ENCODE measurements at regions not wholly inside any gene's neighbourhood (a gene's known extent, or its start where the extent isn't known, plus 50 kb on each side); places are given as distances from the start of the nearest gene placed in this dataset.

DNA sequence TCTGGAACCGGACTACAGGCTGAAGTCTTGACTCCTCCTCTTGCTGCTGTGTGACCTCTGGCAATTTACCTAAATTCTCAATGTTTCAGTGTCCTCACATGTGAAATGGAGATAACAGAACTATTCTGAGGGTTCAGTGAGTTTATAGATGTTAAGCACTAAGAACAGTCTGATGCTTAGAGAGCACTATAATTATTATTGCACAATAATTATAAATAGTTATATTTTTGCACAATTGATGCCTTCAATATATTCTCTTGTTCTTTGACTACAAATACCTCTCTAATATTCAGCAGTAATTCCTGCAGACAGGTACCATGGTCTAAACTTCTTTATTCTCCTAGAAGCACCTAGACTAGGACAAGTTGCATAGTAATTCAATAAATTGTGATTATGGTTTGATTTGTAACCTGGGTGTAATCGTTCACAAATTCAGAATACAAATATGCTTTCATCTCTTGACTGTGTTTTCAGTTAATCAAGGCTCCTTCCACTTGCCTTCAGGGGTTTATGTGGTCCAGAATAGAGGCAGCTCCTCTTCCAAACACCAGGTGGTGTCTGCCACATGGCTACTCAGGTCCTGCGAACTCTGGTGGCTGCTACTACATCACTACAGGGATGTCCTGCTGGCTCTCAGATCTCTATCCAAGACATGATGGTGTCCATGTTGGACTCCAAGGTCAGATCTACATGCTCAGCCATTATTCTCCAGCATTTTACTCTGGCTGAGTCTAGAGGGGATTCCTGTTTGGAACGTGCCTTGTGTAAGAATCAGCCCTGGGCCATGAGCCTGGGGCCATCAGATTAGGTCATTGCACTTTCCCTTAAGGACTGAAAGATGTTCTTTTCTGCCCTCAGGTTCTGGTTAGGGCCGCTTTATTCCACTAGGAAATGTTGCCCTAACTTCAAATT lies 103.4 kb downstream of the QRFPR start:
- TF ChIP-seq MAX (IDR thresholded peaks at IDR 0.05; ENCODE audit: low read depth, low read length) (0 out of 2 replicates have a peak, but pooled peaks have one; percentile 7), POLR2A (IDR thresholded peaks at IDR 0.05; ENCODE audit: extremely low read depth, insufficient read length) (no peak), CTCF (IDR thresholded peaks at IDR 0.05; ENCODE audit: low read depth, low read length) (peak; percentile 23)
- DNase-seq (ENCODE audit: low read depth) = peak; percentile 14
- H3K4me3 ChIP-seq (ENCODE audit: low read depth, low read length) = no peak overlapping the region

- DNase-seq (ENCODE audit: low read depth) = no peak
- TF ChIP-seq CTCF (IDR thresholded peaks at IDR 0.05; ENCODE audit: low read depth, low read length) (no peak), MYC (IDR thresholded peaks at IDR 0.05; ENCODE audit: low read depth, low read length) (no peak), POLR2A (IDR thresholded peaks at IDR 0.05; ENCODE audit: extremely low read depth, insufficient read length) (no peak), MAX (IDR thresholded peaks at IDR 0.05; ENCODE audit: low read depth, low read length) (no peak)
Measured at GRCh38 chr4:121273191-121273590, 107.6 kb downstream of the QRFPR start.

GRCh38 chr4:121272526-121272925 lies 108.3 kb downstream of the QRFPR start:
- no peak for TF ChIP-seq MAX (IDR thresholded peaks at IDR 0.05; ENCODE audit: low read depth, low read length)
- TF ChIP-seq POLR2A (IDR thresholded peaks at IDR 0.05; ENCODE audit: extremely low read depth, insufficient read length) = no peak
- TF ChIP-seq CTCF (IDR thresholded peaks at IDR 0.05; ENCODE audit: low read depth, low read length) = no peak
- TF ChIP-seq MYC (IDR thresholded peaks at IDR 0.05; ENCODE audit: low read depth, low read length) = no peak
- H3K4me3 ChIP-seq (ENCODE audit: low read depth, low read length) = no peak overlapping the region
- no peak for DNase-seq (ENCODE audit: low read depth)

More at GRCh38 chr4:121273191-121273590, 107.6 kb downstream of the QRFPR start:
- H3K4me3 ChIP-seq (ENCODE audit: low read depth, low read length) = no peak overlapping the region

DNA sequence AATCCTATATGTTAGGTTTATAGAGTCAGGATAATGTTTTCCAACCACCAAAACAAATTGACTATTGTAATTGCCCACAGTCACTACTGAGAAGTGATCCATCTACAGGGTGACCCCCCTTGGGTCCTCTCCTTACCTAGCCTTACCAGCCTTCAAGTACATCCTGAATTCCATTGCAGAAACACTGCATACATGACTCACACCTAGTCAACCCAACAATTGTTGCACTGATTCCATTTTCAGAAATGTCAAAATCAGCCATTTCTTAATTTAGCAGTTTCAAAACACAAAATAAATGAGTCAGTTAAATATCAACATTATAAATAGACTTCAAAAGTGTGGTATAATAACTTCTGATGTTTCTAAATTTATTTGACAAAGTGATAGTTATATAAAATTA lies 106.3 kb upstream of the TNIP3 start:
- H3K4me3 ChIP-seq (ENCODE audit: low read depth, low read length) = no peak overlapping the region
- TF ChIP-seq MAX (IDR thresholded peaks at IDR 0.05; ENCODE audit: low read depth, low read length) (no peak), CTCF (IDR thresholded peaks at IDR 0.05; ENCODE audit: low read depth, low read length) (no peak), POLR2A (IDR thresholded peaks at IDR 0.05; ENCODE audit: extremely low read depth, insufficient read length) (no peak), MYC (IDR thresholded peaks at IDR 0.05; ENCODE audit: low read depth, low read length) (no peak)
- no peak for DNase-seq (ENCODE audit: low read depth)

GRCh38 chr4:121269001-121269400 lies 104.9 kb upstream of the TNIP3 start:
- TF ChIP-seq MAX (IDR thresholded peaks at IDR 0.05; ENCODE audit: low read depth, low read length) (no peak), CTCF (IDR thresholded peaks at IDR 0.05; ENCODE audit: low read depth, low read length) (no peak), POLR2A (IDR thresholded peaks at IDR 0.05; ENCODE audit: extremely low read depth, insufficient read length) (no peak), MYC (IDR thresholded peaks at IDR 0.05; ENCODE audit: low read depth, low read length) (no peak)
- no peak for DNase-seq (ENCODE audit: low read depth)
- H3K4me3 ChIP-seq (ENCODE audit: low read depth, low read length) = no peak overlapping the region
